HepG2 (cell line): ENCODE measurements at regions not wholly inside any gene's neighbourhood (a gene's known extent, or its start where the extent isn't known, plus 50 kb on each side); places are given as distances from the start of the nearest gene placed in this dataset.
A peak's percentile ranks its signal among the peaks of the same experiment; 100 is the strongest.

ENCODE experiments used
- ATRX ChIP-seq: sonication (generic); formaldehyde crosslinking; IDR thresholded peaks from 2 replicates; pipeline ENCODE4 v1.4.0; 2020; ENCODE audit warnings: missing genetic modification reagents, borderline replicate concordance
- ELF4 ChIP-seq: sonication (generic); formaldehyde crosslinking; IDR thresholded peaks from 2 replicates; pipeline ENCODE4 v1.5.0; 2020; ENCODE audit warnings: missing genetic modification reagents, mild to moderate bottlenecking, moderate library complexity, borderline replicate concordance
- GABPA ChIP-seq, 2 experiments: IDR thresholded peaks; 2 replicates each; pipeline ENCODE4 v1.6.1; 2011 to 2016; ENCODE audit warnings: low read depth in 2 of 2, low read length in 1 of 2, missing biosample characterization in 1 of 2, missing genetic modification characterization in 1 of 2
- MBNL3 ChIP-seq: fragments of 250-450 bp; sonication (Bioruptor Pico); conservative IDR thresholded peaks from 2 replicates; pipeline ENCODE4 v1.8.0; 2022; ENCODE audit warnings: mild to moderate bottlenecking, inconsistent platforms
- NCOA2 ChIP-seq: sonication (generic); formaldehyde crosslinking; IDR thresholded peaks from 2 replicates; pipeline ENCODE4 v1.8.0; 2022; ENCODE audit warnings: inconsistent platforms
- NPAS2 ChIP-seq: sonication (generic); formaldehyde crosslinking; IDR thresholded peaks from 2 replicates; pipeline ENCODE4 v1.8.0; 2022; ENCODE audit warnings: mild to moderate bottlenecking, missing genetic modification reagents, borderline replicate concordance
- ONECUT2 ChIP-seq: sonication (generic); formaldehyde crosslinking; IDR thresholded peaks from 2 replicates; pipeline ENCODE4 v1.4.0; 2020; ENCODE audit warnings: missing genetic modification reagents
- PATZ1 ChIP-seq: sonication (generic); formaldehyde crosslinking; IDR thresholded peaks from 2 replicates; pipeline ENCODE4 v1.4.0; 2020; ENCODE audit warnings: missing genetic modification reagents
- PHF21A ChIP-seq: sonication (generic); formaldehyde crosslinking; IDR thresholded peaks from 2 replicates; pipeline ENCODE4 v1.5.0; 2020; ENCODE audit warnings: mild to moderate bottlenecking, missing genetic modification reagents
- PRMT3 ChIP-seq: sonication (generic); formaldehyde crosslinking; IDR thresholded peaks from 2 replicates; pipeline ENCODE4 v1.8.1; 2022; ENCODE audit warnings: low read depth, mild to moderate bottlenecking, moderate library complexity, missing genetic modification reagents, borderline replicate concordance
- SAP130 ChIP-seq: IDR thresholded peaks from 2 replicates; pipeline ENCODE4 v1.6.1; 2016; ENCODE audit warnings: low read depth
- SP140L ChIP-seq: sonication (generic); formaldehyde crosslinking; IDR thresholded peaks from 2 replicates; pipeline ENCODE4 v1.4.0; 2020; ENCODE audit warnings: missing genetic modification reagents, borderline replicate concordance
- U2AF2 ChIP-seq: fragments of 200-400 bp; formaldehyde crosslinking; IDR thresholded peaks from 2 replicates; pipeline ENCODE4 v1.6.1; 2017; ENCODE audit warnings: low read depth, mild to moderate bottlenecking, low read length
- ZBTB21 ChIP-seq: sonication (generic); formaldehyde crosslinking; IDR thresholded peaks from 2 replicates; pipeline ENCODE4 v1.4.0; 2020; ENCODE audit warnings: missing genetic modification reagents
- ZFY ChIP-seq: sonication (generic); formaldehyde crosslinking; IDR thresholded peaks from 2 replicates; pipeline ENCODE4 v1.4.0; 2020; ENCODE audit warnings: missing genetic modification reagents
- ZNF234 ChIP-seq: sonication (generic); formaldehyde crosslinking; conservative IDR thresholded peaks from 2 replicates; pipeline ENCODE4 v1.5.1; 2020; ENCODE audit warnings: mild to moderate bottlenecking, missing genetic modification reagents
- ZNF589 ChIP-seq: sonication (generic); formaldehyde crosslinking; conservative IDR thresholded peaks from 2 replicates; pipeline ENCODE4 v1.8.0; 2022; ENCODE audit warnings: mild to moderate bottlenecking, moderate library complexity, missing genetic modification reagents
- ZNF619 ChIP-seq: sonication (generic); formaldehyde crosslinking; IDR thresholded peaks from 2 replicates; pipeline ENCODE4 v1.4.0; 2020; ENCODE audit warnings: mild to moderate bottlenecking, missing genetic modification reagents
- ZNF841 ChIP-seq: sonication (generic); formaldehyde crosslinking; IDR thresholded peaks from 2 replicates; pipeline ENCODE4 v1.8.1; 2023; ENCODE audit warnings: missing genetic modification reagents, borderline replicate concordance
- TF ChIP-seq, protein P1 (sequence below): IDR thresholded peaks from 2 replicates; pipeline ENCODE4 v1.6.1; 2016
- TF ChIP-seq, protein P2 (sequence below): sonication (generic); formaldehyde crosslinking; IDR thresholded peaks from 2 replicates; pipeline ENCODE4 v1.4.0; 2020; ENCODE audit warnings: missing genetic modification reagents, borderline replicate concordance
- TF ChIP-seq, protein P3 (sequence below): sonication (generic); formaldehyde crosslinking; IDR thresholded peaks from 2 replicates; pipeline ENCODE4 v1.8.0; 2022; ENCODE audit warnings: low read depth, missing genetic modification reagents

GRCh38 chr6:30828027-30828962 lies 56.0 kb upstream of the DDR1 start (continued):
- no peak for TF ChIP-seq ELF4
- no peak for TF ChIP-seq ONECUT2
- no peak for TF ChIP-seq PHF21A (CRISPR knock-in tag)
- no peak for TF ChIP-seq NPAS2
- TF ChIP-seq ZNF234 (CRISPR knock-in tag) = no peak
- TF ChIP-seq GABPA (IDR thresholded peaks at IDR 0.05; ENCODE audit: low read depth, low read length) = no peak
- TF ChIP-seq GABPA (CRISPR knock-in tag; IDR thresholded peaks at IDR 0.05; ENCODE audit: low read depth) = no peak
- no peak for TF ChIP-seq ZNF841 (CRISPR knock-in tag)
- TF ChIP-seq U2AF2 = no peak
- peak; percentile 5; the same call in 1 of the 2 replicates for TF ChIP-seq NCOA2
- TF ChIP-seq MBNL3 = no peak
- TF ChIP-seq, protein P1, sequence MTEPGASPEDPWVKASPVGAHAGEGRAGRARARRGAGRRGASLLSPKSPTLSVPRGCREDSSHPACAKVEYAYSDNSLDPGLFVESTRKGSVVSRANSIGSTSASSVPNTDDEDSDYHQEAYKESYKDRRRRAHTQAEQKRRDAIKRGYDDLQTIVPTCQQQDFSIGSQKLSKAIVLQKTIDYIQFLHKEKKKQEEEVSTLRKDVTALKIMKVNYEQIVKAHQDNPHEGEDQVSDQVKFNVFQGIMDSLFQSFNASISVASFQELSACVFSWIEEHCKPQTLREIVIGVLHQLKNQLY (CRISPR knock-in tag) = no peak
- TF ChIP-seq, protein P2, sequence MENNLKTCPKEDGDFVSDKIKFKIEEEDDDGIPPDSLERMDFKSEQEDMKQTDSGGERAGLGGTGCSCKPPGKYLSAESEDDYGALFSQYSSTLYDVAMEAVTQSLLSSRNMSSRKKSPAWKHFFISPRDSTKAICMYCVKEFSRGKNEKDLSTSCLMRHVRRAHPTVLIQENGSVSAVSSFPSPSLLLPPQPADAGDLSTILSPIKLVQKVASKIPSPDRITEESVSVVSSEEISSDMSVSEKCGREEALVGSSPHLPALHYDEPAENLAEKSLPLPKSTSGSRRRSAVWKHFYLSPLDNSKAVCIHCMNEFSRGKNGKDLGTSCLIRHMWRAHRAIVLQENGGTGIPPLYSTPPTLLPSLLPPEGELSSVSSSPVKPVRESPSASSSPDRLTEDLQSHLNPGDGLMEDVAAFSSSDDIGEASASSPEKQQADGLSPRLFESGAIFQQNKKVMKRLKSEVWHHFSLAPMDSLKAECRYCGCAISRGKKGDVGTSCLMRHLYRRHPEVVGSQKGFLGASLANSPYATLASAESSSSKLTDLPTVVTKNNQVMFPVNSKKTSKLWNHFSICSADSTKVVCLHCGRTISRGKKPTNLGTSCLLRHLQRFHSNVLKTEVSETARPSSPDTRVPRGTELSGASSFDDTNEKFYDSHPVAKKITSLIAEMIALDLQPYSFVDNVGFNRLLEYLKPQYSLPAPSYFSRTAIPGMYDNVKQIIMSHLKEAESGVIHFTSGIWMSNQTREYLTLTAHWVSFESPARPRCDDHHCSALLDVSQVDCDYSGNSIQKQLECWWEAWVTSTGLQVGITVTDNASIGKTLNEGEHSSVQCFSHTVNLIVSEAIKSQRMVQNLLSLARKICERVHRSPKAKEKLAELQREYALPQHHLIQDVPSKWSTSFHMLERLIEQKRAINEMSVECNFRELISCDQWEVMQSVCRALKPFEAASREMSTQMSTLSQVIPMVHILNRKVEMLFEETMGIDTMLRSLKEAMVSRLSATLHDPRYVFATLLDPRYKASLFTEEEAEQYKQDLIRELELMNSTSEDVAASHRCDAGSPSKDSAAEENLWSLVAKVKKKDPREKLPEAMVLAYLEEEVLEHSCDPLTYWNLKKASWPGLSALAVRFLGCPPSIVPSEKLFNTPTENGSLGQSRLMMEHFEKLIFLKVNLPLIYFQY = no peak
- TF ChIP-seq ZBTB21 (CRISPR knock-in tag) = no peak
- TF ChIP-seq, protein P3, sequence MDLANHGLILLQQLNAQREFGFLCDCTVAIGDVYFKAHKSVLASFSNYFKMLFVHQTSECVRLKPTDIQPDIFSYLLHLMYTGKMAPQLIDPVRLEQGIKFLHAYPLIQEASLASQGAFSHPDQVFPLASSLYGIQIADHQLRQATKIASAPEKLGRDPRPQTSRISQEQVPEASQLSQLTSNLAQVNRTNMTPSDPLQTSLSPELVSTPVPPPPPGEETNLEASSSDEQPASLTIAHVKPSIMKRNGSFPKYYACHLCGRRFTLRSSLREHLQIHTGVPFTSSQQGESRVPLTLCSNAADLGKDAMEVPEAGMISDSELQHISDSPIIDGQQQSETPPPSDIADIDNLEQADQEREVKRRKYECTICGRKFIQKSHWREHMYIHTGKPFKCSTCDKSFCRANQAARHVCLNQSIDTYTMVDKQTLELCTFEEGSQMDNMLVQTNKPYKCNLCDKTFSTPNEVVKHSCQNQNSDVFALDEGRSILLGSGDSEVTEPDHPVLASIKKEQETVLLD = no peak
- TF ChIP-seq SP140L (CRISPR knock-in tag) = no peak
- TF ChIP-seq ZNF619 (CRISPR knock-in tag) = no peak; the same call in 1 of the 2 replicates
- peak; percentile 71 for TF ChIP-seq SAP130
- peak; percentile 54 for TF ChIP-seq ZFY (CRISPR knock-in tag)
- 0 out of 2 replicates have a peak, but pooled peaks have one; percentile 35 for TF ChIP-seq PATZ1 (CRISPR knock-in tag)
- no peak for TF ChIP-seq ATRX
- no peak for TF ChIP-seq ZNF589 (CRISPR knock-in tag)
- TF ChIP-seq PRMT3 = no peak
